ENCODE measurements at regions not wholly inside any gene's neighbourhood (a gene's known extent, or its start where the extent isn't known, plus 50 kb on each side); places are given as distances from the start of the nearest gene placed in this dataset.

DNA sequence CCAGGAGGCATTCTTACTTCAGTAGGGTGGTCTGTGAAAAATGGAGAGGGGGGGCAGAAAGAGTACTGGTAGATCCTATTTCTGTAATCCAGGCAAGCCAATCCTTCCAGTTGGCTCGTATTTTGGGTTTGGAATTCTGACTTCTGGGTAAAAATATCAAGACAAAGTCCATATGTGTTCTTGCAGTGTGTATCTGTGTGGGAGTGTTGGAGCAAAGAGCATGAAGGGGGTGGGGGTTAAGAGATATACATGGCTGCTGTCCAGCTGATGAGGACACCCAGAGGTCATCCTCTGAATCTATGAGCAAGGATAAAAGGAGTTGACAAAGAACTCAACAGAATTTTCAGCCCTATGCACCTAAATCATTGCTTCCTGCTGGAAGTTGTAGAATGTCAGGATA is 375.8 kb upstream of the PIK3C3 start:
- no peak for TF ChIP-seq EZH2phosphoT487 (IDR thresholded peaks at IDR 0.05; ENCODE audit: borderline replicate concordance, low read length)
- TF ChIP-seq, protein P1, sequence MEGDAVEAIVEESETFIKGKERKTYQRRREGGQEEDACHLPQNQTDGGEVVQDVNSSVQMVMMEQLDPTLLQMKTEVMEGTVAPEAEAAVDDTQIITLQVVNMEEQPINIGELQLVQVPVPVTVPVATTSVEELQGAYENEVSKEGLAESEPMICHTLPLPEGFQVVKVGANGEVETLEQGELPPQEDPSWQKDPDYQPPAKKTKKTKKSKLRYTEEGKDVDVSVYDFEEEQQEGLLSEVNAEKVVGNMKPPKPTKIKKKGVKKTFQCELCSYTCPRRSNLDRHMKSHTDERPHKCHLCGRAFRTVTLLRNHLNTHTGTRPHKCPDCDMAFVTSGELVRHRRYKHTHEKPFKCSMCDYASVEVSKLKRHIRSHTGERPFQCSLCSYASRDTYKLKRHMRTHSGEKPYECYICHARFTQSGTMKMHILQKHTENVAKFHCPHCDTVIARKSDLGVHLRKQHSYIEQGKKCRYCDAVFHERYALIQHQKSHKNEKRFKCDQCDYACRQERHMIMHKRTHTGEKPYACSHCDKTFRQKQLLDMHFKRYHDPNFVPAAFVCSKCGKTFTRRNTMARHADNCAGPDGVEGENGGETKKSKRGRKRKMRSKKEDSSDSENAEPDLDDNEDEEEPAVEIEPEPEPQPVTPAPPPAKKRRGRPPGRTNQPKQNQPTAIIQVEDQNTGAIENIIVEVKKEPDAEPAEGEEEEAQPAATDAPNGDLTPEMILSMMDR (conservative IDR thresholded peaks at IDR 0.05; ENCODE audit: low read depth, low read length), result no peak
